GM18502 (cell line): ENCODE measurements at regions not wholly inside any gene's neighbourhood (a gene's known extent, or its start where the extent isn't known, plus 50 kb on each side); places are given as distances from the start of the nearest gene placed in this dataset.

Experiments
- ATAC-seq: cut with Tn5 transposase; IDR thresholded peaks from one replicate; pipeline ENCODE4 v1.9.1; 2021; ENCODE audit warnings: mild to moderate bottlenecking; ENCODE audit not compliant: unreplicated experiment, poor library complexity

DNA sequence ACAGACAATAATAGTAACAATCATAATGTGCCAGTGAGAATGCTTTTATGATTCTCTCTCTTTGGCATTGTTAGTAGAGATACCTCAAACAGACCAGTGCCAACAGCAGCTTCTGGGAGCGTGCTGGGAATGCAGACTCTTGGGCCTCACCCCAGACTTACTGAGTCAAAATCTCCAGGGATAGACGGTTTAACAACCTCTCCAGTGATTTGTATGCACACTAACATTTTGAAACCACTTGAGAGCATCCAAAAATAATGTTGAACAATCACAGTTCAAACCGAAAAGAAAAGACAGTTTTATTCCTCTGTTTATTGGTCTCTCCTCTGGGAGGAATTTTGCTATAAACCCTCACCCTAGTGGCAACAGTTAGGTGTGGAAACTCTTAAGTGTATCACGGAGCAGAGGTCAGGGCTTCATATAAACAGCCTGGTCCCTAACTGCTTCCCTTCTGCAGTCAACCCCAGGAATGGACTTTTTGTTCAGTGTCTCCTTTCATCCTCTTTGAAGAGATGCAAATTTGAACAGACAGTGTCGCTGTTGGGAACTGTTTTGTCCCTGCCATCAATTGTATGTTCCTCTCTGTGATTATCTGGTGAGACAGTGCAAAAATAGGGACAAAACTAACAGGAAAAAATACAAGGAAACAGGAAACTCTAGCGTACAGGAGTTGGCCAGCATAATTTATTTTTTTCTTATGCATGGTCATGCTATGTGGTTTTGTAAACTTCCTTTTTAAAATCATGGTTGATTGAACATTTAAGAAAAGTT, 162.4 kb upstream of the BTBD3 start:
- ATAC-seq, result no peak

DNA sequence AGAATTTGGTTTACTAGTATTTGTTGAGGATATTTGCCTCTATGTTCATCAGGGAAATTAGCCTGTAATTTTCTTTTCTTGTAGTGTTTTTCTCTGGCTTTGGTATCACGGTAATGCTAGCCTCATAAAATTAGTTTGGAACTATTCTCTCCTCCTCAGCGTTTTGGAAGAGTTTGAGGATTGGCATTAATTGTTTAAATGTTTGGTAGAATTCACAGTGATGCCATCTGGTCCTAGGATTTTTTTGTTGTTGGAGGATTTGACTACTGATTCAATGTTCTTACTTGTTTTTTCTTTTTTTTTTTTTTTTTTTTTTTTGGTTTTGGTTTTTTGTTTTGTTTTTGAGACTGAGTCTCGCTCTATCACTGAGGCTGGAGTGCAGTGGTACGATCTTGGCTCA, 156.2 kb upstream of the BTBD3 start:
- ATAC-seq, result no peak

DNA sequence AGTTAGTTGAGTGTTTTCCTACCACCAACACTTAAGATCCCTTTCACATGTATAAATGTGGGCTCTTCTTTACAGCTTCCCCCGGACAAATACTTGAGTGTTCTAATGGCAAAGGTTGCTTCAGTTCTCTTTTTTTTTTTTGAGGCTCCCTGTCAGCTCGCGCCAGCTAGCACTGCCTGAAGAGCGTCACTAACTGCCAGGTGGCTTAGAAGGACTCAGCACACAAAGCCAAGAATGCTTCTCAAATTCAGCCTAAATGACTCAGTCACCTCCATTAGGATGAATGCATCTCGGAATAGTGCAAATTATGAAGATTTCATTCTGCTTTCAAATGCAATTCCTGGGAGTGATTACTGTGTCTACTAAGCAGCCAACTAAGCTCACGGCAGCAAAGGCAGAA, 150.7 kb upstream of the BTBD3 start:
- ATAC-seq, result no peak

DNA sequence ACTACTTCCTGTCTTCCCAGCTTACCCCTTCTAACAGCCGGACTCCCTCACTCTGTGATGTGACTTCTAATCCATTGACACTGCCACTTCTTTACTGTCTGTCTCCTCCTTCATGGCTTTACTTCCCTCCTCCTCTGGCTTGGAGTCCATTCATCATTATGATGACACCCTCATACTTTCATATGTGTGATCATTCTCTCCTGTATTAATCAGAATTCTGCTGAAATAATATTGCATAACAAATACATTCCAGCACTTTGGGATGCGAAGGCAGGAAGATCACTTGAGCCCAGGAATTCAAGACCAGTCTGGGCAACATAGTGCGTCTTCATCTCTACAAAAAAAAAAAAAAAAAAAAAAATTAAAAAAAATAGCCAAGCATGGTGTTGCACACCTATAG, 147.9 kb upstream of the BTBD3 start:
- no peak for ATAC-seq

DNA sequence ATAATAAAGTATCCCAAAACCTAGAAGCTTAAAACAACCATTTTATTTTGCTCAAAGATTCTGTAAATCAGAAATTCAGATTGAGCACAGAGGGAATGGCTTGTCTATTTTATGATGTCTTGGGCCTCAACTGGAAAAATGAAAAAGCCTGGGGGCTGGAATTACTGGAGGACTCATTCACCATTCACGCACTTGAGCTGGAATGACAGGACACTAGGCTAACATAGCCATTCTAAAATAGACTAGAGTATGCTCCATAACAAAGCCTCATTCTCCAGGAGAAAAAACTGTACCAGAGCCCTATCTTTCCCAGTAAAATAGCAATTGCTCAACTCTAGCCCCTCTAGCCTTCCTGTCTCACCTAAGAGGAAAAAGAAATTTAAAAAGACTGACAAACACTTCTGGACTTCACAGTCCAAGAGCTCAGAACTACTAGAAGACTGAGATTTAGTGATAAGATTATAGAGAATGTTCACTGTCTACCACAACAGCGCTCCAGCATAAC, 145.4 kb upstream of the BTBD3 start:
- ATAC-seq, result no peak

DNA sequence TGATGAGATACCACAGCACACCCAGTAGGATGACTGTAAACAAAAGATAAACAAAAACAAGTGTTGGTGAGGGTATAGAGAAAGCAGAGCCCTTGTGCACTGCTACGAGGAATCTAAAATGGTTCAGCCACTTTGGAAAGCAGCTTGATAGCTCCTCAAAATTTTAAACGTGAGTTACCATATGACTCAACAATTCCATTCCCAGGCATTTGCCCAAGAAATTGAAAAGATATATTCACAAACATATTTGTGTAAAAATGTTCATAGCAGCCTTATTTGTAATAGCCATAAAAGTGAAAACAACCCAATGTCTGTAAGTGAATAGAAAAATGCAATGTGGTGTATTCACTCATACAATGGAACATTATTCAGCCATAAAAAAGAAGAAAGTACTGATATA, 141.0 kb upstream of the BTBD3 start:
- ATAC-seq, result no peak

DNA sequence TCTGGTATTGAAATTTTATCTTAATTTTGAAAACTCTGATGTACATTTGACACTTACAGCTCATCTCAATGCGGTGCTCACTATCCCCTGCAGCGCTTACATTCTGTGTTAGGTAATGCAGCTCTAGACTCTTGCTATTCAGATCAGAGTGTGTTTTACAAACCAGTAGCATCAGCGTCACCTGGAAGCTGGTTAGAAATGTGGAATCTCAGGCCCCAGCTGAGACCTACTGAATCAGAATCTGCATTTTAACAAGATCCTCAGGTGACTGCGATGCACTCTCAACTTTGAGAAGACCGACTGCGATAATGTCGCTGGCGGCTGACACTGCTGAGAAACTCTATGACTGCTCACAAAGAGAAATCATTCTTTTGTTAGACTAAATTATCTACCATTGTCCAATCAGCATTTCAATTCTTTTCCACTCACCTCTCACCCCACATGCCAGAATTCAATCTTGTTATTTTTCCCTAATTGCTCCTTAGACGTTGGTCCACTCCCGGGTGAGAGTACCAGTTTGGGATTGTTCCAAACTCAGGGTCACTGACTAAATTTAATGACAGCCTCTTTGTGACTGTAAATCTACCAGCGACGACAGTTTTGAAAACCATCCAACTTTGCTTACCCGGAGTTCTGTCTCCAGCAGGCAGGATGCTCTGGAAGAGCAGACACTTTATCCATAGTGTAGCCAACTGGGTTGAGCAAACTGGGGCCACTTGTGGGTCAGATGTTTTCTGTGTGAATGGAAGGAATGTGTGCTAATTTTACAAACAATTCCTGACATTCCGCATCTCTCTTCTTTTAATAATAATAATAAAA, 140.1 kb upstream of the BTBD3 start:
- ATAC-seq, result no peak

DNA sequence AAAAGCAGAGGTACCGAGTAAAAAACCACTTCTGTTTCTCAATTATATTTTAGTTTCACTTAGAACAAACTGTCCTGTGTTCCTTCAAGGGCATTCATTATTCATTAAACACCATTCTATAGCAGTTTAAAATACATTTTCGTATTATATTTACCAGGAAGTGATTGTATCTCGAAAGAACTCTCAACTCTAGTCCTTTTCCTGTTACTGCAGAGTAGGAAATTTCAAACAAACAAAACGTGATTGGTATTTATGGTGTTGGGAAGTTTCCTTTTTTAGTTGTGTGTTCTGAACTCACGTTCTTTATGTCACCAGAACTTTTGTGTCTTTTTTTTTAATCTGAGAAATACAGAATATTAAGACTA, 139.5 kb upstream of the BTBD3 start:
- ATAC-seq, result no peak

DNA sequence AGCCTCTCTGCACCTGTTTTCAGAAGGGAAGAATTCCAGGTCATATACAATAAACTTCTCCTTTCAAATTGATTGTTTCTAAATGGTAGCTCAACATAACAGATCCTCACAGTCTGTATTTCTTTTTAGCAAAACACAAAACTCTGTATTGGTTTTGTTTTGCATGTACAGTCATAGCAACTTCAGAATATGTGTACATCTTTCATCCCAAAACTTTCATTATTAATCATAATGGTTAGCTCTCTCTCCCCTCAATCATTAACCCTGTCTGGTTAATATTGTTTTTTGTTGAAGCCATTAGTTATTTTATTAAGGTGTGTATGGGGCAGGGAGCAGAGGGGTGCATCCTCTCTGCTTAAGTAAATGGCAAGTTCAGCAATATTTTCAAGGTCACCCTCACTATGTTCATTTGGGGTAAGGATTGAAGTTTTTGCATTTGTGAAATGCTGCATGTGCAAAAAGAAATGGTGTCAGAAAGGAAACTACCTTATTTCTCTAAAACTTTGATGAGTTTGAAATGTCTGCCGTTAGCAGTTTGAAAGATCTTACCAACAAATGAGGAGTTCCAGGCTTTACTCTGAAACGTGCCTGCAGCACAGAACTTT, 136.8 kb upstream of the BTBD3 start:
- ATAC-seq, result no peak

DNA sequence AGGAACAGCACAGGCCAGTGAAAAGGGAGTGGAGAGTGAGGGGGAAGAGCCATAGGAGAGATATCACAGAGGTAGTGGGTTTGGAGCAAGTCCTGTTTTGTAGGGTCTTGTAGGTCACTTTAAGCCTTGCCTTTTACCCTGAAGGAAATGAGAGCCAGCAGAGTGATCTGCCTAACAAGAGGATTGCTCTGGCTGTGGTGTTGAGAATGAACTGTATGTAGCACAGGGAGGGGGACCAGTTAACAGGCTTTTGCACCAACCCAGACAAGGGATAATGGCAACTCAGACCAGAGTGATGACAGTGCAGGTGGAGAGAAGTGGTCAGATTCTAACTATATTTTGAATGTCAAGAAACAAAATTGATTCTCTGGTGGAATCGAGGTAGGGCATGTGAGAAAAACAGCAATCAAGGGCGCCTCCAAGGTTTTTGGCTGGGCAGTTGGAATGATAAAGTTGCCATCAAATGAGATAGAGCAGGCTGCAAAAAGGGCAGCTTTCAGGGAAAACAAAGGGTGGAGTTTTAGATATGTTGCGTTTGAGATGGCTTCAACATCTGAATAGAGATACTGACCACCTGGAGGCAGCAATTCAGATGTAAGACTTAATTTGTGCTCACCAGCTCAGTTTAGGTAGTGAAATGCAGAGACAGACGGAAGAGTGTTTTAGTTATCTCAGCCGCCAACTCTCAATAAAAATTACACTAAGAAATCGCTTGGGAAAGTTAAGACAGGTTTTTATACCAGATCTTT, 134.4 kb upstream of the BTBD3 start:
- ATAC-seq, result no peak

DNA sequence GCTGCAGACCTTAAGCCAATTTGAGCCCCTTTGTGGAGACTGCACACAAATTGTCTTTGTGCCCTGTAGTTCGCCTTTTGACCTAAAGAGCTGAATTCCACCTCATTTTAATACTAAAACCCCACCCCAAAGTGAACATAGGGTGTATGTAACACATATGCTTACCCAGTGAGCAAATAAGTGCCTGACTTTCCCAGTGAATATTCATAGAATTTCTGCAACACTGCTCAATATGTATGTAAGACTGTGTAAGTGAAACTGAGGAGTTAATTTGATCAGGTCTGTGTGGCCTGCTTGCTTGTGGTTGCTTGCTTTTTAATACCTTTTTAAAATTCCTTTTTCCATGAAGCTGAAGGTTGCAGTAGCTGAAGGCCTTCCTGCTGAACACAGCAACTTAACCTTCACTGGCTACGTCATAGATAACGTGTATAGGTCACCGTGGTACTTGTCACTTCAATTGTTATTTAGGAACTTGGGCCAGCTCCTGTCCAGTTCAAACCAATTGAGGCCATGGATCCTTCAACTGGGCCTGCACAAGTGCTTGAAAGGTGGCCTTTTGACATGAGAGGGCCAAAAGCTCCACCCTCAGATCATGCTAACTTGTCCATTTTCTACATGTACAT, 131.7 kb upstream of the BTBD3 start:
- ATAC-seq, result no peak

DNA sequence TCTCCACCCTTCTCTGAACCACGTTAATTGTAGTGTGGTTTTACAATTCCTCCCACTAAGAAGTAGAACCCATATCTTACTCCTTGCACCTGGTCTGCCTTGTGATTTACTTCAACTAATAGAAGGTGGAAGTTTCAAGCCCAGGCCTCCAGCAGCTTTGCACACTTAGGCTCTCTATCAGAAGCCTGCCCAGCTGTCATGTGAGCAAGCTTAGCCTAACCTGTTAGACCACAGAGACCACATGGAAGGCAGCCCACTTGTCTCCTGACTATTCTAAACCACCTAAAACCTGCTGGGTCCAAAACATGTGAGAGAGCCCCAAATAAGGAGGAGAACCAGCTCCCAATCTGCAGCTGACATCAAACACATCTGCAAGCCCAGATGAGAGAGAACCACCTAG, 127.6 kb upstream of the BTBD3 start:
- no peak for ATAC-seq

DNA sequence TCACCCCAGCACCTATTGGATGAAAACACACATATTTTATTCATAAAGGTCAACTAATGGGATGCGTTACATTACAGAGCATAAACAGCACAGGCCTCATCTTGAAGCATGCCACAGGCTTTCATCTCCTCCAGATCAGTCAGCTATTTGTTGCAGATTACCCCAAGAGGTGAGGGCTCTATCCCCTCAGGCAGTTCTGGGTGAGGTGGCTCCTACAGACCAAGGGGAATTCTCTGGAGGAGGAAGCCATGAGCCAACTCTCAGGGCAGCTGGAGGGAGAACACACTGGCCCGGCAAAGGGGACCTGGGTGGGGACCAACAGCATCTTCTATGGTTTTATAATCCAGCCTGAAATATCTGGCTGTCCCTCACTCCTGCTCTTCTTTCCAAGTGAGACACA, 126.4 kb upstream of the BTBD3 start:
- ATAC-seq, result no peak

DNA sequence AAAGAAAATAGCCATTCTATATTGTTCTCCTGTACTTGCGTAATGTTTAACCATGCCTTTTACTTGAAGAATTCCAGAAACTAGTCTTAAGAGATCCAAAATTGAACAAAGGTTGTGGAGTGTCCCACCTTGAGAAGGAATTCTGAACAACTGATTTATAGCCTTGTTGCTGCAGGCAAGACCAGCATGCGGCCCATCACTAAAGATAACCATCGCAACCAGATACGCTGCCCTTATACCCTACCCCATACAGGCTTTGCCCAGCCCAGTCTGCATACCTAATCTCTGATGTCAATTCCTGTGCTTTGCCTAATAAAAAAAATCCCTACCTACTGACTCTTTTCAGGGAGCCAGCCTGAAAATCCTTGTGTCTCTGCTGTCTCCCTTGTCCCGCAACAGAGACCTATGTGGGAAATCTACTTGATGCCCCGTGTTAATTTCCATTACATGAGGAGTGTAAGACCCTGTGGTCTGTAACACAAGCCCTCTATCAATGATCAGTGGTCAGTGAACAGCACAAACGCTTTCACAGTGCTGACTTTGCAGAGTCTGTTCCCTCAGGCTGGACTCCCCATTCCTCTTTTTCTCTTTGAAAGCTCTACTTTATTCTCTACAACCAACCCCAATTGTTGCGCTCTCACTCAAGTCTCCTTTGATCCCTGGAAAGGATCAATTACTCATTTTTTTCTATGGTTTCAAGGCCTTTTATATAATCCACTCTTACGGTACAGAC, 125.7 kb upstream of the BTBD3 start:
- ATAC-seq, result no peak

DNA sequence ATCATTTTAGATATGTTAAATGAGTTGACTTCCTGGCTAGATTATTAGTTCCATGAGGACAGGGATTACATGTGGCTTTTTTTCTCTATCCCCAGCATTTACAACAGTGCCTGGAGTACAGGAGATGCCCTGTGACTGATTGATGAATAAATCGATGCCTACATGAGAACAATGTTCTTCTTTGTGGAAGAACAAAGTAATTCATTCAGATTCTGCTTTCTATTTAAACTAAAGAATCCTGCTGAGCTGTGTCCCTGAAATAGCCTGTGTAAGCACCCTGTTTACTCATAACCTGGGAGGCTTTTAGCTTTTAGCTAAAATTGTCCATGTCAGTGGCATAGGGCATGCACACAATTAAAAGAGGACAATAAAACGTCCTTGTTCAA, 125.1 kb upstream of the BTBD3 start:
- no peak for ATAC-seq

DNA sequence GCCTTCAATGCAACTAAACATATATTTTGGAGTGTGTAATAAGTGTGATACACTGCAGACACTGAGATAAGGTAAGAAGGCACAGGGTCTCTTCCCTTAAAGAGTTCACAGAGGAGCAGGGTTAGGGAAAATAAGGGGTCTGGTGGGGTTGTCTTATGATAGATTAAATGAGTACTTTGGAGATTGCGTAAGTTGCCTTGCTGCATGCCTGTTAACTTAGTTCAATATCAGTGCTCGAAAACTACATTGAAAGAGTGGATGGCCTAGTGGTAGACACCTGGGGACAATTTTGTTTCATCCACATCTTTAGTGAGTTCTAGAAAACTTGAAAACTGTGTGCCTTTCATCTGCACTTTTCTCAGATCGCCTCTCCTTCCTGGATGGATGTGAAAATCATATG, 123.2 kb upstream of the BTBD3 start:
- no peak for ATAC-seq

DNA sequence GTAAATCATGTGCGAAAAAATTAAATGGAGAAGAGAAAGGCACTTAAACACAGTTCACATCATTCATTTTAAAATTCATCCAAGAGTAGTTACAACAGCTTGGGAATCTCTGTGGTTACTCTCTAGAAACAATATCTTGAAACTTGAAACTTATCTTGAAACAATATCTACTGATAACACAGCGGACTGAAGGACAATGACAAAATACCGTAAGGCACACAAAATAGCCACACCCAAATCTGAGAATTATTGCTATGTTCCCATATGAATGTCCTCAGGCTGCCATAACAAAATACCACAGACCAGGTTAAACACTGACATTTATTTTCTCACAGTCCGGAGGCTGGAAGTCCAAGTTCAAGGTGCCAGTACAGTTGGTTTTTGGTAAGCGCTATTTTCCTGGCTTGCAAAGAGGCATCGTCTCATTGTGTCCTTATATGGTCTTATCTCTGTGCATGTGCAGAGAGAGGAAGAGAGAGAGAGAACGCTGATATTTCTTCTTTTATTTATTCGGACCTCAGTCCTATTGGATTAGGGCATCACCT, 122.5 kb upstream of the BTBD3 start:
- ATAC-seq, result no peak

DNA sequence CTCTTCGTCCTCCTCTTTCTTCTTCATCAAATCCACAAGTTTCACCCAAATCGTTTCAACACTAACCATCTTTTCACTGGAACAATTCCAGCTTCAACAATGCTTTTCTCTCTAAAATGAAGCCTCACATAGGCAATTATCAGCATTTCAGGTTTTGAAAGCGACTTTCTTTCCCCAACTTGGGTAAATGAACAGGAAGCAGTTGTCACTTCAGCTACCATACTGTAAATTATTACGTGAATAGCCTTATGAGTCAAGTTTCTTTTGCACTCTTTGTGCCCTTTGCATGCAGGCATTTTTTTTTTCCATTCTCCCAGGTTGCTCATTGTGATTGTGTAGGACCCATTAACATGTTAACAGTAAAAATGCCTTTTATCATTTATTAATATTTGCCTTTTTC, 121.7 kb upstream of the BTBD3 start:
- ATAC-seq, result no peak

DNA sequence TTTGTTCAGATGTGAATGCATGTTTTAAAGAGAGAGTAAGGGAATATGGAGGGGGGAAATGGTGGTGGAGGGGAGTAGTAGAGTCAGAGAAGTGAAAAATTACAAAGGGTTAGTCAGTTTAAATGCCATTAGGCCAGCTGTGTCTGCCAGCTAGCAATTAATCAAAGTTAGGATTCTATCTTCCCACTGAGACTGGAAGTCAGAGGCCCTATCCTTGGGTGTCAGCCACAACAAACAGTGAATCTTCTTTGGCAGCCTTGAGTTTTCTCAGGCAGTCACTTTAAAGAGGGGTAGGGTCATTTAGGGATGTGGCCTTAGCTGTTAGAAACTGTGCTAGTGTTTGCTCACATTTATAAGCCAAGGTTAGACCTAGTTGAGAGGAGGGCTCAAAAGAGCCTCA, 120.5 kb upstream of the BTBD3 start:
- no peak for ATAC-seq
